ENCODE measurements at regions not wholly inside any gene's neighbourhood (a gene's known extent, or its start where the extent isn't known, plus 50 kb on each side); places are given as distances from the start of the nearest gene placed in this dataset.

GRCh38 chr6:122008101-122008999 lies 391.1 kb upstream of the HSF2 start:
- Histone ChIP-seq H3K9ac (ENCODE audit: control insufficient read depth, insufficient read depth, low read length) (no peak overlapping the region), H3K9me3 (replicated peaks; ENCODE audit: control insufficient read depth, insufficient read depth, low read length) (no peaks in the 10 kb centered on the region), H3K79me2 (ENCODE audit: control insufficient read depth, insufficient read depth, low read length) (no peaks in the 10 kb centered on the region), H3K4me2 (ENCODE audit: control insufficient read depth, insufficient read depth) (no peak overlapping the region), H3K36me3 (ENCODE audit: control insufficient read depth in 2 of 2, insufficient read depth in 2 of 2, low read length in 1 of 2) (no peaks in the 10 kb centered on the region), H3K4me3 (no peak overlapping the region), H2AFZ (ENCODE audit: control insufficient read depth, low read depth, low read length) (no peak overlapping the region), H3K27ac (ENCODE audit: control insufficient read depth, insufficient read depth) (no peak overlapping the region), H4K20me1 (ENCODE audit: control insufficient read depth, insufficient read depth) (no peaks in the 10 kb centered on the region), H3K4me1 (ENCODE audit: control insufficient read depth, insufficient read depth, low read length) (no peaks in the 10 kb centered on the region), H3K27me3 (replicated peaks in 1 of 2; ENCODE audit: control insufficient read depth in 2 of 2, insufficient read depth in 2 of 2, low read length in 1 of 2) (no peaks in the 10 kb centered on the region)
- TF ChIP-seq HDAC2 (IDR thresholded peaks at IDR 0.05) (no peak), KDM1A (IDR thresholded peaks at IDR 0.05; ENCODE audit: borderline replicate concordance) (no peak), CHD1 (IDR thresholded peaks at IDR 0.05; ENCODE audit: low read depth, low read length) (no peak), ZNF207 (IDR thresholded peaks at IDR 0.05; ENCODE audit: borderline replicate concordance) (no peak), PRDM15 (CRISPR knock-in tag; IDR thresholded peaks at IDR 0.05) (no peak)
- CTCF ChIA-PET: no interaction called here
- no peak for DNase-seq (ENCODE audit: low read depth, low spot score)
- SMC1A ChIA-PET (ENCODE audit: uncharacterized antibody, unreplicated experiment): interaction anchor here (0.9 kb wide), 1 partner anchor 649 kb away, joined by 3 read pairs; no protein-coding TSS in a partner anchor
- intact Hi-C loops (cut with micrococcal nuclease; ENCODE audit: unreplicated experiment) (no loop called here), in situ Hi-C loops (cut with MboI) (no loop called here)
- WGBS (ENCODE audit: insufficient coverage, insufficient replicate concordance, low lambda C conversion rate, missing lambda C conversion rate): 40% methylated on average over 6 of the region's 6 CpGs
- RAD21 ChIA-PET (ENCODE audit: unreplicated experiment): no interaction called here
- no TSS peak for BruUV-seq (replicated peaks)
- no peak for ATAC-seq
- POLR2A ChIA-PET: no interaction called here
- FAIRE-seq: no peak

All from GM12878 (cell line).